ENCODE measurements at regions not wholly inside any gene's neighbourhood (a gene's known extent, or its start where the extent isn't known, plus 50 kb on each side); places are given as distances from the start of the nearest gene placed in this dataset.

DNA sequence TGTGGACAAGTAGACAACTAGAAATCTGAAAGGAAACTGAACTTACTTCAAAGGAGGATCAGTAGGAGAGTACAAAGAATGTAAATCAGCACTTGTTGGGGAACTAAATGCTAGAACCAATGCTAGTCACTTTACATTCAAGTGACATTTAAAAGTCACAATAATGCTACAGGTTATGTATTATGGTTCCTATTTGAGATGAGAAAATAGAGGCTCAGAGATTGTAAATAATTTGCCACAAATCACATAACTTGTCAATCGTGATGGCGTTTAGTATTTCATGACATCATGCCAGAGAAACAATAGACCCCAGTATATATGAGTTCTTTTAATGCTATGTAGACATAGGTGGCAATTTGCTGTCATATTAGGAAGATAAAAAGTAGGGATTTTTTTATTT, 467.8 kb upstream of the CBLB start:
- TF ChIP-seq, protein P1, sequence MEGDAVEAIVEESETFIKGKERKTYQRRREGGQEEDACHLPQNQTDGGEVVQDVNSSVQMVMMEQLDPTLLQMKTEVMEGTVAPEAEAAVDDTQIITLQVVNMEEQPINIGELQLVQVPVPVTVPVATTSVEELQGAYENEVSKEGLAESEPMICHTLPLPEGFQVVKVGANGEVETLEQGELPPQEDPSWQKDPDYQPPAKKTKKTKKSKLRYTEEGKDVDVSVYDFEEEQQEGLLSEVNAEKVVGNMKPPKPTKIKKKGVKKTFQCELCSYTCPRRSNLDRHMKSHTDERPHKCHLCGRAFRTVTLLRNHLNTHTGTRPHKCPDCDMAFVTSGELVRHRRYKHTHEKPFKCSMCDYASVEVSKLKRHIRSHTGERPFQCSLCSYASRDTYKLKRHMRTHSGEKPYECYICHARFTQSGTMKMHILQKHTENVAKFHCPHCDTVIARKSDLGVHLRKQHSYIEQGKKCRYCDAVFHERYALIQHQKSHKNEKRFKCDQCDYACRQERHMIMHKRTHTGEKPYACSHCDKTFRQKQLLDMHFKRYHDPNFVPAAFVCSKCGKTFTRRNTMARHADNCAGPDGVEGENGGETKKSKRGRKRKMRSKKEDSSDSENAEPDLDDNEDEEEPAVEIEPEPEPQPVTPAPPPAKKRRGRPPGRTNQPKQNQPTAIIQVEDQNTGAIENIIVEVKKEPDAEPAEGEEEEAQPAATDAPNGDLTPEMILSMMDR (IDR thresholded peaks at IDR 0.05) = no peak
- no peak for TF ChIP-seq POLR2A (IDR thresholded peaks at IDR 0.05)
